Neural cell (in vitro differentiated cells): ENCODE measurements at regions not wholly inside any gene's neighbourhood (a gene's known extent, or its start where the extent isn't known, plus 50 kb on each side); places are given as distances from the start of the nearest gene placed in this dataset.

Source experiments
- POLR2AphosphoS5 ChIP-seq: IDR thresholded peaks from 2 replicates; pipeline ENCODE4 v1.6.1; 2012
- TAF1 ChIP-seq: IDR thresholded peaks from 2 replicates; pipeline ENCODE4 v1.6.1; 2012; ENCODE audit warnings: low read depth
- TF ChIP-seq, protein P1 (sequence below): fragments of 450-650 bp; IDR thresholded peaks from 2 replicates; pipeline ENCODE4 v1.5.1; 2014; ENCODE audit warnings: antibody characterized with exemption, mild to moderate bottlenecking, moderate library complexity; ENCODE audit not compliant: poor library complexity, severe bottlenecking

- no peak for TF ChIP-seq POLR2AphosphoS5
- TF ChIP-seq, protein P1, sequence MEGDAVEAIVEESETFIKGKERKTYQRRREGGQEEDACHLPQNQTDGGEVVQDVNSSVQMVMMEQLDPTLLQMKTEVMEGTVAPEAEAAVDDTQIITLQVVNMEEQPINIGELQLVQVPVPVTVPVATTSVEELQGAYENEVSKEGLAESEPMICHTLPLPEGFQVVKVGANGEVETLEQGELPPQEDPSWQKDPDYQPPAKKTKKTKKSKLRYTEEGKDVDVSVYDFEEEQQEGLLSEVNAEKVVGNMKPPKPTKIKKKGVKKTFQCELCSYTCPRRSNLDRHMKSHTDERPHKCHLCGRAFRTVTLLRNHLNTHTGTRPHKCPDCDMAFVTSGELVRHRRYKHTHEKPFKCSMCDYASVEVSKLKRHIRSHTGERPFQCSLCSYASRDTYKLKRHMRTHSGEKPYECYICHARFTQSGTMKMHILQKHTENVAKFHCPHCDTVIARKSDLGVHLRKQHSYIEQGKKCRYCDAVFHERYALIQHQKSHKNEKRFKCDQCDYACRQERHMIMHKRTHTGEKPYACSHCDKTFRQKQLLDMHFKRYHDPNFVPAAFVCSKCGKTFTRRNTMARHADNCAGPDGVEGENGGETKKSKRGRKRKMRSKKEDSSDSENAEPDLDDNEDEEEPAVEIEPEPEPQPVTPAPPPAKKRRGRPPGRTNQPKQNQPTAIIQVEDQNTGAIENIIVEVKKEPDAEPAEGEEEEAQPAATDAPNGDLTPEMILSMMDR: no peak
- TF ChIP-seq TAF1: no peak
Measured at GRCh38 chr2:12320991-12321641, 395.6 kb upstream of the TRIB2 start.
